H1 (cell line): ENCODE measurements at regions not wholly inside any gene's neighbourhood (a gene's known extent, or its start where the extent isn't known, plus 50 kb on each side); places are given as distances from the start of the nearest gene placed in this dataset.
"Not testable (repeated sequence)": the region's sequence is repeated elsewhere in the genome, so short reads cannot be mapped to it uniquely, and the experiment has no call there.

Experiments used
- TF ChIP-seq, protein P1 (sequence below), 3 experiments: IDR thresholded peaks; 1 replicate in 2 of 3; 2 replicates in 1 of 3; pipeline versions ENCODE4 v1.5.1 to v1.6.1; 2011; ENCODE audit warnings: low read length in 3 of 3, mild to moderate bottlenecking in 3 of 3, inconsistent platforms in 2 of 3, low read depth in 1 of 3, moderate library complexity in 1 of 3; ENCODE audit not compliant: insufficient read depth in 1 of 3; ENCODE audit errors: control extremely low read depth in 1 of 3
- TF ChIP-seq, protein P2 (sequence below): IDR thresholded peaks from 2 replicates; pipeline ENCODE4 v1.6.1; 2011; ENCODE audit warnings: low read depth, mild to moderate bottlenecking, low read length; ENCODE audit not compliant: insufficient read depth

DNA sequence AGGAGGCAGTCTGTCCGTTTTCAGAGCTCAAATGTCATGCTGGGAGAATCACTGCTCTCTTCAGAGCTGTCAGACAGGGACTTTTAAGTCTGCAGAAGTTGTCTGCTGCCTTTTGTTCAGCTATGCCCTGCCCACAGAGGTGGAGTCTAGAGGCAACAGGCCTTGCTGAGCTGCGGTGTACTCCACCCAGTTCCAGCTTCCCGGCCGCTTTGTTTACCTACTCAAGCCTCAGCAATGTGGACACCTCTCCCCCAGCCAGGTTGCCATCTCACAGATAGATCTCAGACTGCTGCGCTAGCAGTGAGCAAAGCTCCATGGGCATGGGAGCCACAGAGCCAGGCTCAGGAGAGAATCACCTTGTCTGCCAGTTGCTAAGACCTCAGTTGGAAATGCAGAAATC is 90.5 kb upstream of the TACR3 start:
- TF ChIP-seq, protein P1, sequence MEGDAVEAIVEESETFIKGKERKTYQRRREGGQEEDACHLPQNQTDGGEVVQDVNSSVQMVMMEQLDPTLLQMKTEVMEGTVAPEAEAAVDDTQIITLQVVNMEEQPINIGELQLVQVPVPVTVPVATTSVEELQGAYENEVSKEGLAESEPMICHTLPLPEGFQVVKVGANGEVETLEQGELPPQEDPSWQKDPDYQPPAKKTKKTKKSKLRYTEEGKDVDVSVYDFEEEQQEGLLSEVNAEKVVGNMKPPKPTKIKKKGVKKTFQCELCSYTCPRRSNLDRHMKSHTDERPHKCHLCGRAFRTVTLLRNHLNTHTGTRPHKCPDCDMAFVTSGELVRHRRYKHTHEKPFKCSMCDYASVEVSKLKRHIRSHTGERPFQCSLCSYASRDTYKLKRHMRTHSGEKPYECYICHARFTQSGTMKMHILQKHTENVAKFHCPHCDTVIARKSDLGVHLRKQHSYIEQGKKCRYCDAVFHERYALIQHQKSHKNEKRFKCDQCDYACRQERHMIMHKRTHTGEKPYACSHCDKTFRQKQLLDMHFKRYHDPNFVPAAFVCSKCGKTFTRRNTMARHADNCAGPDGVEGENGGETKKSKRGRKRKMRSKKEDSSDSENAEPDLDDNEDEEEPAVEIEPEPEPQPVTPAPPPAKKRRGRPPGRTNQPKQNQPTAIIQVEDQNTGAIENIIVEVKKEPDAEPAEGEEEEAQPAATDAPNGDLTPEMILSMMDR (IDR thresholded peaks at IDR 0.05; ENCODE audit: control extremely low read depth in 1 of 3, insufficient read depth in 1 of 3, low read depth in 1 of 3, low read length in 3 of 3) = not testable (repeated sequence)
- TF ChIP-seq, protein P2, sequence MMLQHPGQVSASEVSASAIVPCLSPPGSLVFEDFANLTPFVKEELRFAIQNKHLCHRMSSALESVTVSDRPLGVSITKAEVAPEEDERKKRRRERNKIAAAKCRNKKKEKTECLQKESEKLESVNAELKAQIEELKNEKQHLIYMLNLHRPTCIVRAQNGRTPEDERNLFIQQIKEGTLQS = not testable (repeated sequence)
